Stomach (tissue), 8 donors: ENCODE measurements at regions not wholly inside any gene's neighbourhood (a gene's known extent, or its start where the extent isn't known, plus 50 kb on each side); places are given as distances from the start of the nearest gene placed in this dataset.

ENCODE experiments used
- DNase-seq, 2 donors: peaks; one replicate each; pipeline versions ENCODE4 v3.0.0 to v3.0.0-alpha.2; 2013 to 2019
- H3K27ac ChIP-seq, 5 donors: fragments of 200-600 bp in 4 of 5; sonication (generic) in 4 of 5; one replicate each; pipeline ENCODE4 v1.5.1; 2013 to 2019; ENCODE audit warnings: mild to moderate bottlenecking in 1 of 5, moderate library complexity in 1 of 5
- H3K27me3 ChIP-seq, 3 donors: fragments of 200-600 bp; sonication (generic); one replicate each; pipeline ENCODE4 v1.5.1; 2017 to 2019; ENCODE audit warnings: mixed run types in 1 of 3
- H3K36me3 ChIP-seq, 4 donors: fragments of 200-600 bp; sonication (generic); 1 replicate in 3 of 4; 2 replicates in 1 of 4; pipeline ENCODE4 v1.5.1; 2016 to 2019
- H3K4me1 ChIP-seq, 4 donors: fragments of 200-600 bp; sonication (generic); one replicate each; pipeline ENCODE4 v1.5.1; 2016 to 2019
- H3K4me3 ChIP-seq, 4 donors: fragments of 200-600 bp; sonication (generic) in 3 of 4; one replicate each; pipeline ENCODE4 v1.5.1; 2016 to 2019; ENCODE audit warnings: mild to moderate bottlenecking in 1 of 4
- H3K9me3 ChIP-seq, 4 donors: fragments of 200-600 bp; sonication (generic); one replicate each; pipeline ENCODE4 v1.5.1; 2016 to 2019
- EP300 ChIP-seq: sonication (generic); formaldehyde crosslinking; IDR thresholded peaks from one replicate; pipeline ENCODE4 v1.6.1; 2017; ENCODE audit warnings: antibody characterized with exemption
- POLR2A ChIP-seq, 4 donors: fragments of 450-650 bp; IDR thresholded peaks; one replicate each; pipeline ENCODE4 v1.6.1; 2016; ENCODE audit warnings: antibody characterized with exemption in 4 of 4, control low read depth in 2 of 4, mild to moderate bottlenecking in 1 of 4, moderate library complexity in 1 of 4
- POLR2AphosphoS5 ChIP-seq, 3 donors: sonication (generic); formaldehyde crosslinking; IDR thresholded peaks; one replicate each; pipeline ENCODE4 v1.6.1; 2016; ENCODE audit warnings: antibody characterized with exemption in 3 of 3
- whole genome bisulfite sequencing, 5 donors: extraction: QIAGEN DNeasy Blood & Tissue Kit in 3 of 5; methylation state at CpG; one replicate each; pipeline versions ENCODE4 v1.1.5 to v1.1.7; 2013 to 2018; 5-methylcytosine and 5-hydroxymethylcytosine counted together
- intact Hi-C: fragments of 100-400 bp; cut with DNase I; formaldehyde crosslinking; loops from one replicate; pipeline ENCODE4 v1.15.1; 2023; ENCODE audit warnings: low total_unique reads
- TF ChIP-seq, protein P1 (sequence below), 7 experiments: fragments of 450-650 bp in 4 of 7; fragments of 200-600 bp in 3 of 7; sonication (generic) in 3 of 7; IDR thresholded peaks; one replicate each; pipeline ENCODE4 v1.5.1; 2016 to 2019; ENCODE audit warnings: antibody characterized with exemption in 7 of 7, control low read depth in 2 of 7, mild to moderate bottlenecking in 1 of 7
- donor health status: healthy with polysubstance abuse.
- donor health status: Bipolar disorder and iron deficiency.
- donor health status: healthy.

DNA sequence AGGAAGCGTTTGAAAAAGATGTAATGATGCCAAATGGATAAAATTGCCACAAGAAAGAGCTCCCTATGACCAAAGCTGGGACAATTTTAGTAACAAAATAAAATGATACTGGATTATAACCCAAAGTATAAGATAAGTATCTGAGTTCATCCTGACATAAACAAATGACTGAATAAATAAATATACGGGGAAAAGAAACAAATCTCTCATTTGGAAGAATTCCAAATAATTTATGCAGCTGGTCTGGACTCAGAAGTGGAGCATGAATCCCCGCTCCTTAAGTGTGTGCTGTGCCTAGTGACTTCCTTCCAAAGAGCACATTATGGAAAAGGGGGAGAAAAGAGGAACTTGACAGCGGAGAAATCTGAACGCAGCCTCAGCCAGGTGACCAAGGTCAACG lies 186.2 kb downstream of the RAMP3 start:
- Histone ChIP-seq H3K9me3 (no peaks in the 10 kb centered on the region), H3K27me3 (no peaks in the 10 kb centered on the region), H3K4me3 (no peak overlapping the region), H3K36me3 (no peaks in the 10 kb centered on the region), H3K27ac (no peak overlapping the region), H3K4me1 (no peaks in the 10 kb centered on the region)
- no peak for DNase-seq
- intact Hi-C loops, result no loop called here
- 35 to 46% (median 45%) methylated on average over 6 of the region's 6 CpGs for WGBS, 5 donors
- no peak for TF ChIP-seq POLR2AphosphoS5 (IDR thresholded peaks at IDR 0.05)
- no peak for TF ChIP-seq EP300
- TF ChIP-seq, protein P1, sequence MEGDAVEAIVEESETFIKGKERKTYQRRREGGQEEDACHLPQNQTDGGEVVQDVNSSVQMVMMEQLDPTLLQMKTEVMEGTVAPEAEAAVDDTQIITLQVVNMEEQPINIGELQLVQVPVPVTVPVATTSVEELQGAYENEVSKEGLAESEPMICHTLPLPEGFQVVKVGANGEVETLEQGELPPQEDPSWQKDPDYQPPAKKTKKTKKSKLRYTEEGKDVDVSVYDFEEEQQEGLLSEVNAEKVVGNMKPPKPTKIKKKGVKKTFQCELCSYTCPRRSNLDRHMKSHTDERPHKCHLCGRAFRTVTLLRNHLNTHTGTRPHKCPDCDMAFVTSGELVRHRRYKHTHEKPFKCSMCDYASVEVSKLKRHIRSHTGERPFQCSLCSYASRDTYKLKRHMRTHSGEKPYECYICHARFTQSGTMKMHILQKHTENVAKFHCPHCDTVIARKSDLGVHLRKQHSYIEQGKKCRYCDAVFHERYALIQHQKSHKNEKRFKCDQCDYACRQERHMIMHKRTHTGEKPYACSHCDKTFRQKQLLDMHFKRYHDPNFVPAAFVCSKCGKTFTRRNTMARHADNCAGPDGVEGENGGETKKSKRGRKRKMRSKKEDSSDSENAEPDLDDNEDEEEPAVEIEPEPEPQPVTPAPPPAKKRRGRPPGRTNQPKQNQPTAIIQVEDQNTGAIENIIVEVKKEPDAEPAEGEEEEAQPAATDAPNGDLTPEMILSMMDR (IDR thresholded peaks at IDR 0.05), result no peak
- TF ChIP-seq POLR2A (IDR thresholded peaks at IDR 0.05), result no peak

DNA sequence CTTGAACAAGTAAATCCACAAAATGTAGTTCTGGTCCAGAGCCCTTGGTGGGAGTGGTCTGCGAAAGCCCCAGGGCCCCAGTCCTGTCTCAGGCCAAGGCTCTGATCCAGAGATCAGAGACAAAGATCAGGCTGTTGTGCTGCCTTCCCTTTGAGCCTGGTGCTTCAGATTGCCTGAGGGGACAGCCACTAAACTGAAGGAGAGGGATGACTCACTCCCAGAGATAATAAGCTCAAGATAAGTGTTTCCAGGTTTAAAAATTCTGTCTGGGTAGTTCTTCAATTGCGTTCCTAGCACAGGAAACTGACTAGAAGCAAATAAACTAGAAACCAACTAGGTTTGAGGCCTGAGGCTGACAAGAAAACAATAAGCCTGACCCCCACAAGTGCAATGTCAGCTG lies 190.2 kb downstream of the RAMP3 start:
- intact Hi-C loops, result no loop called here
- Histone ChIP-seq H3K27me3 (no peaks in the 10 kb centered on the region), H3K9me3 (no peaks in the 10 kb centered on the region), H3K36me3 (no peaks in the 10 kb centered on the region), H3K4me1 (no peaks in the 10 kb centered on the region), H3K27ac (no peak overlapping the region), H3K4me3 (no peak overlapping the region)
- TF ChIP-seq POLR2AphosphoS5 (IDR thresholded peaks at IDR 0.05), result no peak
- TF ChIP-seq, protein P1 (IDR thresholded peaks at IDR 0.05), result no peak
- no peak for DNase-seq
- WGBS, 5 donors, result 58 to 67% (median 63%) methylated on average over 2 of the region's 2 CpGs

DNA sequence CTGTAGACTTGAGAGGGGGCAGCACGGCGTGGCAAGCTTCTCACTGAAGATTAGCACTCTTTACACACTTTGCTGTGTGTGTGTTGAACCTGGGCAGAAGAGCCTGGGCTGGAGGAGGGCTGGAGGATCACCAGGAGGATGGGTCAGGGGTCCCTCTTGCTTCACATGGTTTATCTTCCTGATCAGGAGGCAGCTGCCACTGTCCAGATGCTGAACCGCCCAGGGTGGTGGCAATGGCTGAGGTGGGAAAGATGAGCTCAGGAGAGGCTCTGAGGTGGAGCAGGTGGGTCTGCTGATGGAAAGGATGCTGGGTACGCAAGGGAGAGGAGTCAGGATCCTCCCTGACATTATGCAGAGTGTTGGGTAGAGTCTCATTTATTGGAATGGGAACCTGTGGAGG lies 191.5 kb downstream of the RAMP3 start:
- TF ChIP-seq POLR2A (IDR thresholded peaks at IDR 0.05) (no peak), POLR2AphosphoS5 (IDR thresholded peaks at IDR 0.05) (no peak), EP300 (no peak)
- TF ChIP-seq, protein P1 (IDR thresholded peaks at IDR 0.05), result no peak
- Histone ChIP-seq H3K36me3 (no peaks in the 10 kb centered on the region), H3K4me1 (no peaks in the 10 kb centered on the region), H3K27ac (no peak overlapping the region), H3K4me3 (no peak overlapping the region), H3K27me3 (no peaks in the 10 kb centered on the region), H3K9me3 (no peaks in the 10 kb centered on the region)
- intact Hi-C loops, result no loop called here
- no peak for DNase-seq
- 87 to 98% (median 90%) methylated on average over 4 of the region's 4 CpGs for WGBS, 5 donors

DNA sequence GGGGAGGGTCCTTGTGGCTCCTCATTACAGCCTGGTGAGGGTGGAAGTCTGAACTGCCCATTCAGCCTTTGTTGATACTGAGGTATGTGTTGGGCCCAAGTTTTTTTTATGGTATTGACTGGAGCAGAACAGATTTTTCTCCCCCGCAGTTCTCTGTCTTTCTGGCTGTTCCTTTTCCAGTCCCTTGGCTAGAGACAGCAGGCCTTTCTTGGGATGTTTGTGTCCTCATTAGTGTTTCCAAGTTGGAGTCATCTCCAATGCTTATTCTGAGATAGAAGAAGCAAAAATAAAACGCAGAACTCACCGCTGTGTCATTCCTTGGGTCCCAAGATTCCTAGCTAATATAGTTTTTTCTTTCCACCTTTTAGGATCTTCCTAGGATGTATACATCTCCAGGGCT lies 193.3 kb downstream of the RAMP3 start:
- Histone ChIP-seq H3K4me1 (no peaks in the 10 kb centered on the region), H3K9me3 (no peaks in the 10 kb centered on the region), H3K36me3 (no peaks in the 10 kb centered on the region), H3K4me3 (no peak overlapping the region), H3K27me3 (no peaks in the 10 kb centered on the region), H3K27ac (no peak overlapping the region)
- no peak for TF ChIP-seq EP300
- no peak for TF ChIP-seq POLR2A (IDR thresholded peaks at IDR 0.05)
- TF ChIP-seq POLR2AphosphoS5 (IDR thresholded peaks at IDR 0.05), result no peak
- TF ChIP-seq, protein P1 (IDR thresholded peaks at IDR 0.05), result no peak
- intact Hi-C loops, result no loop called here
- DNase-seq, result no peak
- WGBS, 5 donors, result 90 to 94% (median 92%) methylated on average over 3 of the region's 3 CpGs

DNA sequence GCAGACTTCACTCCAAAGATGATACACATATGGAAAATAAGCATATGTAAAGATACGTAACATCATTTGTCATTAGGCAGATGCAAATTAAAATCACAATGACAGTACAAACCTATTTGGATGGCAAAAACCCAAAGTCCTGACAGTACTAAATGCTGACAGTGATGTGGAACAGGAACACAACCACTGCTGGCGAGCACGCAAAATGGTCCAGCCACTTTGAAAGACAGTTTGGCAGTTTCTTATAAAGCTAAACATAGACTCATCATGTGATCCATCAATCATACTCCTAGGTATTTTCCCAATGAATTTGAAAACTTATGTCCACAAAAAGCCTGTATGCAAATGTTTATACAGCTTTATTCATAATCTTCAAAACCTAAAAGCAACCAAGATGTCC lies 200.7 kb downstream of the RAMP3 start:
- Histone ChIP-seq H3K27ac (no peak overlapping the region), H3K27me3 (no peaks in the 10 kb centered on the region), H3K4me1 (no peaks in the 10 kb centered on the region), H3K36me3 (no peaks in the 10 kb centered on the region), H3K4me3 (no peak overlapping the region), H3K9me3 (peaks cover 0 to 8% (median 3%) of the 10 kb centered on the region in 4 donors)
- TF ChIP-seq, protein P1 (IDR thresholded peaks at IDR 0.05), result no peak
- TF ChIP-seq EP300, result no peak
- no peak for TF ChIP-seq POLR2AphosphoS5 (IDR thresholded peaks at IDR 0.05)
- no peak for TF ChIP-seq POLR2A (IDR thresholded peaks at IDR 0.05)
- DNase-seq, result no peak
- WGBS, 5 donors, result 86 to 94% (median 90%) methylated on average over 3 of the region's 3 CpGs
- intact Hi-C loops, result no loop called here
